Esophagus (tissue), 2 donors: ENCODE measurements at regions not wholly inside any gene's neighbourhood (a gene's known extent, or its start where the extent isn't known, plus 50 kb on each side); places are given as distances from the start of the nearest gene placed in this dataset.

Experiments
- H3K27ac ChIP-seq, 2 donors: one replicate each; pipeline ENCODE4 v1.5.1; 2013; ENCODE audit warnings: low read depth in 2 of 2, mild to moderate bottlenecking in 2 of 2, inconsistent platforms in 1 of 2, low read length in 1 of 2, moderate library complexity in 1 of 2
- H3K27me3 ChIP-seq, 2 donors: one replicate each; pipeline ENCODE4 v1.6.1; 2013; ENCODE audit warnings: low read length in 2 of 2, control low read depth in 1 of 2, mild to moderate bottlenecking in 1 of 2; ENCODE audit not compliant: insufficient read depth in 2 of 2, control insufficient read depth in 1 of 2
- H3K36me3 ChIP-seq, 2 donors: one replicate each; pipeline ENCODE4 v1.6.1; 2013; ENCODE audit warnings: low read length in 1 of 2; ENCODE audit not compliant: control insufficient read depth in 2 of 2, insufficient read depth in 2 of 2
- H3K4me1 ChIP-seq, 2 donors: one replicate each; pipeline ENCODE4 v1.6.1; 2013; ENCODE audit warnings: low read length in 1 of 2; ENCODE audit not compliant: control insufficient read depth in 2 of 2, insufficient read depth in 2 of 2
- H3K4me3 ChIP-seq, 2 donors: one replicate each; pipeline ENCODE4 v1.5.1; 2013; ENCODE audit warnings: low read length in 2 of 2, mild to moderate bottlenecking in 2 of 2, low read depth in 1 of 2, moderate library complexity in 1 of 2
- H3K9me3 ChIP-seq, 2 donors: one replicate each; pipeline ENCODE4 v1.6.1; 2013; ENCODE audit warnings: mild to moderate bottlenecking in 2 of 2, low read depth in 1 of 2, low read length in 1 of 2, moderate library complexity in 1 of 2; ENCODE audit not compliant: control insufficient read depth in 2 of 2, insufficient read depth in 1 of 2
- WGBS, 2 donors: extraction: QIAGEN DNeasy Blood & Tissue Kit; methylation state at CpG; one replicate each; pipeline ENCODE4 v1.1.7; 2013; 5-methylcytosine and 5-hydroxymethylcytosine counted together
- donor health status: healthy with polysubstance abuse.
- donor health status: Bipolar disorder and iron deficiency.

- Histone ChIP-seq H3K27ac (peak overlapping the region; percentile 77 to 85), H3K4me1 (peaks cover 0 to 12% of the 10 kb centered on the region in 2 donors), H3K36me3 (no peaks in the 10 kb centered on the region), H3K4me3 (no peak overlapping the region), H3K9me3 (no peaks in the 10 kb centered on the region), H3K27me3 (no peaks in the 10 kb centered on the region)
- 39 to 43% methylated on average over 8 of the region's 8 CpGs for WGBS, 2 donors
These were observed 404.2 kb downstream of the COG6 start for GRCh38 chr13:40059540-40060232.

- Histone ChIP-seq H3K4me3 (no peak overlapping the region), H3K36me3 (no peaks in the 10 kb centered on the region), H3K27ac (peak overlapping the region; percentile 81 to 85), H3K27me3 (no peaks in the 10 kb centered on the region), H3K9me3 (no peaks in the 10 kb centered on the region), H3K4me1 (peaks cover 0 to 12% of the 10 kb centered on the region in 2 donors)
- WGBS, 2 donors: 41 to 54% methylated on average over 4 of the region's 4 CpGs
These were observed 405.0 kb downstream of the COG6 start for GRCh38 chr13:40060296-40061007.

GRCh38 chr13:40061466-40062450 lies 406.3 kb downstream of the COG6 start:
- 76% methylated on average over 7 of the region's 7 CpGs for WGBS, 2 donors
- Histone ChIP-seq H3K36me3 (no peaks in the 10 kb centered on the region), H3K4me3 (no peak overlapping the region), H3K4me1 (peaks cover 0 to 12% of the 10 kb centered on the region in 2 donors), H3K9me3 (no peaks in the 10 kb centered on the region), H3K27me3 (no peaks in the 10 kb centered on the region), H3K27ac (no peak overlapping the region)

GRCh38 chr13:40063278-40063698 lies 407.8 kb downstream of the COG6 start:
- Histone ChIP-seq H3K27ac (no peak overlapping the region), H3K36me3 (no peaks in the 10 kb centered on the region), H3K9me3 (no peaks in the 10 kb centered on the region), H3K4me1 (peaks cover 0 to 12% of the 10 kb centered on the region in 2 donors), H3K27me3 (no peaks in the 10 kb centered on the region), H3K4me3 (no peak overlapping the region)
- WGBS, 2 donors: 44 to 47% methylated on average over 8 of the region's 8 CpGs

- 44 to 45% methylated on average over 1 of the region's 1 CpG for WGBS, 2 donors
- Histone ChIP-seq H3K27me3 (no peaks in the 10 kb centered on the region), H3K4me1 (peaks cover 0 to 10% of the 10 kb centered on the region in 2 donors), H3K4me3 (no peak overlapping the region), H3K36me3 (no peaks in the 10 kb centered on the region), H3K9me3 (no peaks in the 10 kb centered on the region), H3K27ac (no peak overlapping the region)
These were observed 408.2 kb downstream of the COG6 start for GRCh38 chr13:40063703-40064102.

GRCh38 chr13:40064154-40065097 lies 409.0 kb downstream of the COG6 start:
- H3K4me1 ChIP-seq: peaks cover 0 to 10% of the 10 kb centered on the region in 2 donors
- no peak overlapping the region for H3K4me3 ChIP-seq
- H3K27ac ChIP-seq: no peak overlapping the region
- WGBS, 2 donors: 67 to 70% methylated on average over 10 of the region's 10 CpGs
- no peaks in the 10 kb centered on the region for H3K9me3 ChIP-seq
- no peaks in the 10 kb centered on the region for H3K27me3 ChIP-seq
- no peaks in the 10 kb centered on the region for H3K36me3 ChIP-seq

- no peaks in the 10 kb centered on the region for H3K9me3 ChIP-seq
- H3K4me3 ChIP-seq: no peak overlapping the region
- WGBS, 2 donors: 27 to 29% methylated on average over 11 of the region's 11 CpGs
- H3K27me3 ChIP-seq: no peaks in the 10 kb centered on the region
- H3K4me1 ChIP-seq: no peaks in the 10 kb centered on the region
- H3K27ac ChIP-seq: no peak overlapping the region
- no peaks in the 10 kb centered on the region for H3K36me3 ChIP-seq
These were observed 413.9 kb downstream of the COG6 start for GRCh38 chr13:40069173-40070044.

- H3K27ac ChIP-seq: no peak overlapping the region
- H3K4me3 ChIP-seq: no peak overlapping the region
- no peaks in the 10 kb centered on the region for H3K9me3 ChIP-seq
- 85 to 94% methylated on average over 3 of the region's 3 CpGs for WGBS, 2 donors
- no peaks in the 10 kb centered on the region for H3K27me3 ChIP-seq
- no peaks in the 10 kb centered on the region for H3K36me3 ChIP-seq
- H3K4me1 ChIP-seq: no peaks in the 10 kb centered on the region
These were observed 414.9 kb downstream of the COG6 start for GRCh38 chr13:40070357-40070756.
